Smooth muscle cell (in vitro differentiated cells): ENCODE measurements at regions not wholly inside any gene's neighbourhood (a gene's known extent, or its start where the extent isn't known, plus 50 kb on each side); places are given as distances from the start of the nearest gene placed in this dataset.
A peak's percentile ranks its signal among the peaks of the same experiment; 100 is the strongest.

Source experiments
- DNase-seq: peaks from one replicate; lab custom pipeline; 2025; ENCODE audit not compliant: unreplicated experiment; lab: John Stamatoyannopoulos, UW
- H2AFZ ChIP-seq: fragments of 200-600 bp; sonication (generic); 2 replicates; pipeline ENCODE4 v1.6.0; 2016; ENCODE audit warnings: antibody characterized with exemption, low read depth, mild to moderate bottlenecking
- H3F3A ChIP-seq: fragments of 200-600 bp; sonication (generic); 2 replicates; pipeline ENCODE4 v1.6.0; 2017; ENCODE audit warnings: antibody characterized with exemption, low read depth
- H3K27ac ChIP-seq: fragments of 200-600 bp; sonication (generic); 2 replicates; pipeline ENCODE4 v1.5.1; 2016; ENCODE audit warnings: low read depth, mild to moderate bottlenecking
- H3K27me3 ChIP-seq: fragments of 200-600 bp; sonication (generic); 2 replicates; pipeline ENCODE4 v1.6.1; 2016; ENCODE audit warnings: low read depth, mild to moderate bottlenecking
- H3K36me3 ChIP-seq: fragments of 200-600 bp; sonication (generic); 2 replicates; pipeline ENCODE4 v1.5.1; 2016; ENCODE audit warnings: low read depth
- H3K4me1 ChIP-seq: fragments of 200-600 bp; sonication (generic); 2 replicates; pipeline ENCODE4 v1.5.1; 2016; ENCODE audit warnings: low read depth
- H3K4me2 ChIP-seq: fragments of 200-600 bp; sonication (generic); 2 replicates; pipeline ENCODE4 v1.6.0; 2016; ENCODE audit warnings: mild to moderate bottlenecking
- H3K4me3 ChIP-seq: fragments of 200-600 bp; sonication (generic); 2 replicates; pipeline ENCODE4 v1.5.1; 2016; ENCODE audit warnings: mild to moderate bottlenecking
- H3K79me2 ChIP-seq: fragments of 200-600 bp; sonication (generic); 2 replicates; pipeline ENCODE4 v1.6.0; 2016; ENCODE audit warnings: low read depth, mild to moderate bottlenecking
- H3K9ac ChIP-seq: fragments of 200-600 bp; sonication (generic); 2 replicates; pipeline ENCODE4 v1.6.0; 2016; ENCODE audit warnings: low read depth
- H3K9me3 ChIP-seq: fragments of 200-600 bp; sonication (generic); replicated peaks from 2 replicates; pipeline ENCODE4 v1.5.1; 2016; ENCODE audit warnings: low read depth
- H4K20me1 ChIP-seq: fragments of 200-600 bp; sonication (generic); 2 replicates; pipeline ENCODE4 v1.6.0; 2016; ENCODE audit warnings: low read depth
- CTCF ChIP-seq: fragments of 200-600 bp; sonication (generic); IDR thresholded peaks from 2 replicates; pipeline ENCODE4 v1.5.1; 2017; ENCODE audit warnings: borderline replicate concordance, mild to moderate bottlenecking, antibody characterized with exemption; ENCODE audit not compliant: insufficient read depth, poor library complexity, severe bottlenecking
- WGBS: methylation state at CpG from one replicate; pipeline ENCODE4 v1.1.7; 2016; ENCODE audit warnings: low lambda C conversion rate; 5-methylcytosine and 5-hydroxymethylcytosine counted together

- WGBS = 88% methylated on average over 10 of the region's 10 CpGs
- H4K20me1 ChIP-seq = no peaks in the 10 kb centered on the region
- H3K4me2 ChIP-seq = no peak overlapping the region
- H3K36me3 ChIP-seq = no peaks in the 10 kb centered on the region
- no peak overlapping the region for H2AFZ ChIP-seq
- H3K79me2 ChIP-seq = no peaks in the 10 kb centered on the region
- TF ChIP-seq CTCF = no peak
- no peaks in the 10 kb centered on the region for H3K4me1 ChIP-seq
- no peak overlapping the region for H3K27ac ChIP-seq
- H3F3A ChIP-seq = no peaks in the 10 kb centered on the region
- no peaks in the 10 kb centered on the region for H3K9me3 ChIP-seq
- H3K27me3 ChIP-seq = no peaks in the 10 kb centered on the region
- no peak overlapping the region for H3K9ac ChIP-seq
- H3K4me3 ChIP-seq = no peak overlapping the region
- no peak for DNase-seq
These were observed 150.5 kb downstream of the KATNIP start for GRCh38 chr16:27700304-27700995.

DNA sequence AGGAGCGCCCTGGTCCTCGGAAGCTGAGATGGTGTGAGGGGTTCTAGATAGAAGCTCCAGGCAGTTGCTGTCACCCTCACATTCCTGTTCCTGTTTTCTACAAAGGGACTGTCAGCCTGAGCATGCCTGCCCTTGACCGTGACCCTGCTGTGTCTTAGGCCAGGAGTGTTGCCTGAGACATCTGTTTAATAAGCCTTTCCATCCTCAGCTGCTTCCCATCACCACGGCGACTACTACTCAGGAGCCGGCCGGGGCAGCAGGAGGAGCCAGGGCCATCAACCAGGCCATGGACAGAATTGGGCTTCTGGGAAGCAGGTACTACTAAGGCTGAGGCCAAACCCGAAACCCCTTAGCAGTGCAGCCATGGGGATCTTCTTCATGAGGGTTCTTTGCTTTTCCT, 151.4 kb downstream of the KATNIP start:
- Histone ChIP-seq H3K4me3 (no peak overlapping the region), H3K9me3 (no peaks in the 10 kb centered on the region), H3F3A (no peaks in the 10 kb centered on the region), H3K79me2 (no peaks in the 10 kb centered on the region), H3K36me3 (no peaks in the 10 kb centered on the region), H3K27me3 (no peaks in the 10 kb centered on the region), H3K4me1 (no peaks in the 10 kb centered on the region), H3K27ac (no peak overlapping the region), H2AFZ (no peak overlapping the region), H3K9ac (no peak overlapping the region), H4K20me1 (no peaks in the 10 kb centered on the region), H3K4me2 (no peak overlapping the region)
- 94% methylated on average over 8 of the region's 8 CpGs for whole genome bisulfite sequencing
- TF ChIP-seq CTCF = no peak
- DNase-seq = no peak

DNA sequence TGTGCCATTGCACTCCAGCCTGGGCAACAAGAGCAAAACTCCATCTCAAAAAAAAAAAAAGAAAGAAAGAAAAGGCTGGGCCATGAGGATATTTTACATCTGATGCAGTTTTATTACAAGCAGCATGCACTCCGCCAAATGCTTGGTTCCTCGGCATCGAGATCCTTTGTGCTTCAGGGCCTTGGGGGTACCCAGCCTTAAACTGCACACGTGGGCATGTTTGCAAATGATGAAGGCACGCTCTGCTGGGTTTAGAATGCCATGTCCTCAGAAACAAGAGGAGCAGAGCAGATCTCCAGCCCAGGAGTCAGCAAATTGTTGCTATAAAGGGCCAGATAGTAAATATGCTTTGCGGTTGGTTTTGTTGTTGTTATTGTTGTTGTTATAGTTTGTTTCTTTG, 153.2 kb downstream of the KATNIP start:
- H3K9me3 ChIP-seq = no peaks in the 10 kb centered on the region
- WGBS = 91% methylated on average over 6 of the region's 6 CpGs
- no peaks in the 10 kb centered on the region for H3K4me1 ChIP-seq
- H3K27ac ChIP-seq = no peak overlapping the region
- H3K27me3 ChIP-seq = no peaks in the 10 kb centered on the region
- no peaks in the 10 kb centered on the region for H3K36me3 ChIP-seq
- no peaks in the 10 kb centered on the region for H3F3A ChIP-seq
- peak overlapping the region; percentile 22 for H3K4me2 ChIP-seq
- no peak for TF ChIP-seq CTCF
- no peaks in the 10 kb centered on the region for H4K20me1 ChIP-seq
- DNase-seq = no peak
- no peak overlapping the region for H3K9ac ChIP-seq
- H2AFZ ChIP-seq = no peak overlapping the region
- no peak overlapping the region for H3K4me3 ChIP-seq
- H3K79me2 ChIP-seq = no peaks in the 10 kb centered on the region

DNA sequence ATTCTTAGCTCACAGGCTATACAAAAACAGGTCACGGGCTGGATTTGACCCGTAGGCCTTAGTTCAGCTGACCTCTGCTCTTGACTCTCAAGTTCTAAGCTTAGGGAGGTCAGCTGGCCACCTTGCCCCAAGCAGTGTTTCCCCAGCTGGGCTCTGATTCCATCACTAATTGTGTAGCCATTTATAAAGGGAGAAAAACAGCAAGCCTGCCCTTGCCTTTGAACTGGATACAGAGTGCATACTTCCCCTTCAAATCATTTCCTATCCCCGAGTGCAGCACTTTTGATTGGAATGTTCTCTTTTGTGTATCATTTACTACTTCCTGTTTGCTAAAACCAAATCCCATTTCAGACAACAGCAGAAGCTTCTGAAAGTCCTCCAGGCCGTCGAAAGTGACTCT, 153.6 kb downstream of the KATNIP start:
- H3K4me1 ChIP-seq = no peaks in the 10 kb centered on the region
- no peak for TF ChIP-seq CTCF
- H3K79me2 ChIP-seq = no peaks in the 10 kb centered on the region
- 58% methylated on average over 5 of the region's 5 CpGs for WGBS
- H3F3A ChIP-seq = no peaks in the 10 kb centered on the region
- H3K4me3 ChIP-seq = no peak overlapping the region
- no peak overlapping the region for H3K27ac ChIP-seq
- no peak for DNase-seq
- H4K20me1 ChIP-seq = no peaks in the 10 kb centered on the region
- H3K36me3 ChIP-seq = no peaks in the 10 kb centered on the region
- H3K4me2 ChIP-seq = peak overlapping the region; percentile 22
- no peak overlapping the region for H3K9ac ChIP-seq
- H3K9me3 ChIP-seq = no peaks in the 10 kb centered on the region
- no peaks in the 10 kb centered on the region for H3K27me3 ChIP-seq
- no peak overlapping the region for H2AFZ ChIP-seq
